Small intestine (tissue), 7 donors: ENCODE measurements at regions not wholly inside any gene's neighbourhood (a gene's known extent, or its start where the extent isn't known, plus 50 kb on each side); places are given as distances from the start of the nearest gene placed in this dataset.
A peak's percentile ranks its signal among the peaks of the same experiment; 100 is the strongest.

Source experiments
- DNase-seq, 2 donors: peaks; one replicate each; pipeline versions ENCODE4 v3.0.0 to v3.0.0-alpha.2; 2013
- FAIRE-seq: peaks from 2 replicates; lab custom pipeline; 2012; peaks lifted over from hg19 to GRCh38; lab: Jason Lieb, UNC
- H3K27ac ChIP-seq, 3 donors: one replicate each; pipeline ENCODE4 v1.5.1; 2013; ENCODE audit warnings: low read length in 2 of 3, mild to moderate bottlenecking in 2 of 3, control low read depth in 1 of 3, inconsistent platforms in 1 of 3, low read depth in 1 of 3, moderate library complexity in 1 of 3
- H3K27me3 ChIP-seq, 3 donors: one replicate each; pipeline ENCODE4 v1.6.1; 2013; ENCODE audit warnings: low read length in 3 of 3, inconsistent platforms in 1 of 3; ENCODE audit not compliant: control insufficient read depth in 3 of 3, insufficient read depth in 3 of 3
- H3K36me3 ChIP-seq, 3 donors: one replicate each; pipeline ENCODE4 v1.6.1; 2013; ENCODE audit warnings: low read length in 3 of 3, inconsistent platforms in 1 of 3, low read depth in 1 of 3, mild to moderate bottlenecking in 1 of 3, moderate library complexity in 1 of 3; ENCODE audit not compliant: control insufficient read depth in 3 of 3, insufficient read depth in 2 of 3
- H3K4me1 ChIP-seq, 3 donors: one replicate each; pipeline ENCODE4 v1.6.1; 2013; ENCODE audit warnings: low read length in 2 of 3, inconsistent platforms in 1 of 3, low read depth in 1 of 3, mild to moderate bottlenecking in 1 of 3, moderate library complexity in 1 of 3; ENCODE audit not compliant: control insufficient read depth in 3 of 3, insufficient read depth in 2 of 3
- H3K4me3 ChIP-seq, 3 donors: one replicate each; pipeline ENCODE4 v1.5.1; 2013; ENCODE audit warnings: low read length in 3 of 3, control low read depth in 1 of 3, inconsistent platforms in 1 of 3, low read depth in 1 of 3, mild to moderate bottlenecking in 1 of 3, moderate library complexity in 1 of 3
- H3K9me3 ChIP-seq, 2 donors: one replicate each; pipeline ENCODE4 v1.6.1; 2013; ENCODE audit warnings: low read depth in 1 of 2, low read length in 1 of 2; ENCODE audit not compliant: control insufficient read depth in 2 of 2, insufficient read depth in 1 of 2
- WGBS, 3 donors: extraction: QIAGEN DNeasy Blood & Tissue Kit; methylation state at CpG; one replicate each; pipeline ENCODE4 v1.1.7; 2013; 5-methylcytosine and 5-hydroxymethylcytosine counted together
- donor health status: healthy with polysubstance abuse.
- donor health status: control.
- donor health status: control.
- donor health status: Bipolar disorder and iron deficiency.
- donor health status: healthy.

DNA sequence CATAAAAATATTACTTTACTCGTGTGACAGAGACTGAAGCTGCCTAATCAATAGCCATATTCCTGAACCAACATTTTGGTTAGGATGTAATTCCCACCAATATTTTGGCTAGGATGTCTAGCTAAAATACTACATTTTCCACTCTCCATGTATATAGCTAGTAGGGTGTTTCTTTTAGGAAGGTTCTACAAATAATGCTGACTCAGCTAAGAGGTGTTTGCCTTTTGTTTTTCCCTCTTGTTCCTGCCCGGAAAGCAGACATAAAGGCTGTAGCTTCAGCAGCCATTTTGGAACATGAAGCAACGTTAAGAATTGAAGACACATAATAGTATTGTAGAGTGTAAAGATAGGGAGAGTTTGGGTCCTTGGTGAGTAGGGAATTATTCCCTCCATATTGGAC, 187.3 kb upstream of the PDZRN3 start:
- WGBS, 3 donors: 73 to 91% (median 80%) methylated on average over 3 of the region's 3 CpGs
- no peak for DNase-seq

DNA sequence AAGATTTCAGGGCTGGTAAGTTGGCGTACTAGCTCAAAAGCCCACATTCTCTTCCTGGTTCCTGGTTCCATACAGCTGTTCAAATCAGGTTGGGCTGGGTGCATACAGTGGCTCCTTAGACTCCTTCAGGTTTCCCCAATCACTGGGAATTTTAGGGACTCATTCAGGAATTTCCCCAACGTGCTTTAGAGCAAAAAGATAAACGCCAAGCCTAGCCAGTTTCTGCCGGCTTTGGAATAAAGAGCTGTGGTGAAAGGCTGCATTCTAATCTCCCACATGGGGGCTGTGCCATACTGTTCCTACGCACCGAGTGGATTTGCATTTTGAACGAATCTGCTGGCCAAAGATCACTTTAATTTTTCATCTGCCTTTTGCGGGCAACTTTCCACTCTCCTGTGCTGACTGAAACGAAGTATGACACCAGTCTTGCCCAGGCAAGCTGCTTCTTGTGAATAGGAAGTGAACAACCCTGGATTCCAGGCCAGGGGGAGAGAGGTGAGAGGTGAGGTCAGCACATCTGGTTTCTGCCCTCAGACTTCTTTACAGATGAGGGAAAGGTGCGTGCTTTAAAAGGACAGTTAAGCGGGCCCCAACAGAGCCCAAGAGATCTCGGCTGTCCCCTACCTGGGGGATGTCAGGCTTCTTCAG, 184.2 kb upstream of the PDZRN3 start:
- DNase-seq: peak; percentile 33 to 57
- no peaks in the 10 kb centered on the region for H3K36me3 ChIP-seq
- no peak for FAIRE-seq
- H3K4me3 ChIP-seq: no peak overlapping the region
- H3K27ac ChIP-seq: peak overlapping the region in 2 of 3 donors; percentile 27 to 41
- H3K9me3 ChIP-seq: peaks cover 0 to 7% of the 10 kb centered on the region in 2 donors
- H3K27me3 ChIP-seq: no peaks in the 10 kb centered on the region
- peaks cover 0 to 21% (median 0%) of the 10 kb centered on the region in 3 donors for H3K4me1 ChIP-seq
- WGBS, 3 donors: 27 to 60% (median 44%) methylated on average over 12 of the region's 12 CpGs

More for the DNA sequence above, 187.3 kb upstream of the PDZRN3 start:
- Histone ChIP-seq H3K36me3 (no peaks in the 10 kb centered on the region), H3K4me1 (peaks cover 0 to 21% (median 0%) of the 10 kb centered on the region in 3 donors), H3K4me3 (no peak overlapping the region), H3K27ac (no peak overlapping the region), H3K9me3 (no peaks in the 10 kb centered on the region), H3K27me3 (no peaks in the 10 kb centered on the region)
- FAIRE-seq: no peak

DNA sequence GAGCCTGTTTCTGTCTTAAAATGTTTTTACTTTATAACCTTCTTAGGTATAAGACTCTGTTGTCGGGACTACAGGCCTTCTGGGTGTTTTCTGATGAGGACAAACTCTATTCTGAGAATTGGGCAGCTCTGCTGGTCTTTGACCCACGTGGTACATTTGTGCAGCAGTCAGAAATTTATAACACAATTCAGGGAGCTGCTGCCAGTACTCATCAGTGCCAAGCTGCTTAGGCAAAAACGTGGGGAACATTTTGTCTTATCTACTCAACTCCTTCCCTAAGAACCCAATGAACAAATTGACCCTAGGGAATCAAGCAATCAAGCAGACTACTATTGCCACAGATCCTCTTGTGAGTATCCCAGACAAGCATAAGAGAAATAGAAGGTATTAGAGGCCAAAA, 180.7 kb upstream of the PDZRN3 start:
- H3K4me3 ChIP-seq: no peak overlapping the region
- no peak for FAIRE-seq
- no peaks in the 10 kb centered on the region for H3K27me3 ChIP-seq
- WGBS, 3 donors: 36 to 48% (median 41%) methylated on average over 3 of the region's 3 CpGs
- no peak for DNase-seq
- H3K36me3 ChIP-seq: no peaks in the 10 kb centered on the region
- no peak overlapping the region for H3K27ac ChIP-seq
- H3K9me3 ChIP-seq: peaks cover 0 to 9% of the 10 kb centered on the region in 2 donors
- peaks cover 0 to 9% (median 0%) of the 10 kb centered on the region in 3 donors for H3K4me1 ChIP-seq

DNA sequence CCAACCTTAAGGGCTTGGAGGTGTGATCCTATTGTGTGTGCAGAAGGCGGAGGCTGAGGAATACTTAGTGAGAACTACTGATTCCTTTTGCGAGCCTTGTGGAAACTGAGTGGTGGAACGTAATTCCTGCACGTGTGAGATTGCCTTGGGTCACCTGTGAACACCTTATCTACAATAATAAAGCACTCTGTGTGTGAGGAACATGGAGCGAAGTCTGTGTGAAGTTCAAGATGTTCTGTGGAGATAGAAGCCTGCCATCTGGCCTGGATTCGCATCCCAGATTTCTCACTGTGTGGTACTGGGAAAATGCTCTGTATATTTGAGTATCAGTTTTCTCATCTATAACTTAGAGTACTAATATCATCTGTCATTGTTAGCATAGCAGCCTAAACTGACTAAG, 179.5 kb upstream of the PDZRN3 start:
- 50 to 75% (median 50%) methylated on average over 6 of the region's 6 CpGs for WGBS, 3 donors
- Histone ChIP-seq H3K27ac (no peak overlapping the region), H3K4me1 (peaks cover 0 to 7% (median 0%) of the 10 kb centered on the region in 3 donors), H3K27me3 (no peaks in the 10 kb centered on the region), H3K4me3 (no peak overlapping the region), H3K9me3 (peaks cover 0 to 9% of the 10 kb centered on the region in 2 donors), H3K36me3 (no peaks in the 10 kb centered on the region)
- DNase-seq (peak; percentile 14 to 41), FAIRE-seq (no peak)

DNA sequence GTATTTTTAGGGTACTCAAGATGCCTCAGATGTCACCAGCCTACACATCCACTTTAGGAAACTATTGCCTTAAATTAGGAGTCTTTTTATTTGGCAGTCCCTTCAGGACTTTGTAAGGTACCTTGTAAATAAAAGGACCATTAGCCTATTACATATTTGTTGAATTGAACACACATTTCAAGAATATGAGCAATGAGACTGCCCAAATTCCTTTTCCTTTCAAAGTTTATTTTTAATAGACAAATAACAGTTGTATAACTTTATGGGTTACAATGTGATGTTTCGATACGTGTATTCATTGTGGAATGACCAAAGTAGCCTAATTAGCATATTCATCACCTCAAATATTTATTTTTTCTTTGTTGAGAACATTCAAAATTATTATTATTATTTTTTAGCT, 176.7 kb upstream of the PDZRN3 start:
- no peak for DNase-seq
- WGBS, 3 donors: 88 to 96% (median 91%) methylated on average over 2 of the region's 2 CpGs
- H3K36me3 ChIP-seq: no peaks in the 10 kb centered on the region
- peaks cover 0 to 13% of the 10 kb centered on the region in 2 donors for H3K9me3 ChIP-seq
- H3K4me3 ChIP-seq: no peak overlapping the region
- H3K27ac ChIP-seq: no peak overlapping the region
- no peaks in the 10 kb centered on the region for H3K27me3 ChIP-seq
- FAIRE-seq: no peak
- H3K4me1 ChIP-seq: no peaks in the 10 kb centered on the region

DNA sequence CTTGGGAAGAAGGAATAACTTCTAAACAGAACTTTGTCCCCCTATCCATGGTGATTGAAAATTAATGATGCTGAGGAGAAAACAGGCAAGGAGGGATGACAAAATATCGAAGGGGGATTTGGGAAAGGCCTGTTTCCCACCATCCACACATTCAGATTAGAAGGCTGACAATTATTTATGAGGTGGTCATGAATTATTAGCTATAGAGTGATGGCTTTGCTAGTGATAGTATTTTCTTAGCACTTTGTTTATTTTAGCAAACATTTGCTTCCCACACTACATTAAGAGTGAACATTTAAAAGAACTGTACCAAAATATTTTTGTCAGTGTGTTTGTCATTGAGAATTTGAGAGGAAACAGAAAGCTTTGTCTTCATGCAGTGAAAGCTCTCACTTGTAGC, 172.6 kb upstream of the PDZRN3 start:
- 60 to 79% (median 63%) methylated on average over 1 of the region's 1 CpG for WGBS, 3 donors
- DNase-seq: no peak
- no peak overlapping the region for H3K27ac ChIP-seq
- H3K4me1 ChIP-seq: no peaks in the 10 kb centered on the region
- peaks cover 0 to 4% of the 10 kb centered on the region in 2 donors for H3K9me3 ChIP-seq
- no peak overlapping the region for H3K4me3 ChIP-seq
- FAIRE-seq: no peak
- H3K36me3 ChIP-seq: no peaks in the 10 kb centered on the region
- H3K27me3 ChIP-seq: no peaks in the 10 kb centered on the region

DNA sequence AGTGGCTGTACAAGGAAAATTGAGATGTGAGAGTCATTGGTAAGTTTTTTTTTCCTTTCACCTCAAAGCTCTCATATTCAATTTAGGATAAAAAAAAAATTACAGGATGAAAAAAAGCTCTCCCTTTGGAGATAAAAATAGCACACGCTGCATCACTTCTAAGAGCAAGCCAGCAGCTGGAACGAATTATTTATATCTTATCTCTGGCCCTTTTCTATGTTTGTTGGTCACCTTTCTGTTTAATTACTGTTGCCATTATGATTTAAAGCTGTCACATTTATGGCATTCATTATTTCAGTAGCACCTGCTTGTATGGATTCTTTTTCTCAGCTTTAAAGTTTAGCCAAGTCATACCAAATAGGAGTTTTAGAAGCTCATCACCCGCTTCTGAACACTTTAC, 171.6 kb upstream of the PDZRN3 start:
- 9 to 55% (median 23%) methylated on average over 3 of the region's 3 CpGs for WGBS, 3 donors
- Histone ChIP-seq H3K9me3 (peaks cover 0 to 4% of the 10 kb centered on the region in 2 donors), H3K27me3 (no peaks in the 10 kb centered on the region), H3K4me1 (no peaks in the 10 kb centered on the region), H3K27ac (no peak overlapping the region), H3K36me3 (no peaks in the 10 kb centered on the region), H3K4me3 (no peak overlapping the region)
- DNase-seq: no peak
- no peak for FAIRE-seq

DNA sequence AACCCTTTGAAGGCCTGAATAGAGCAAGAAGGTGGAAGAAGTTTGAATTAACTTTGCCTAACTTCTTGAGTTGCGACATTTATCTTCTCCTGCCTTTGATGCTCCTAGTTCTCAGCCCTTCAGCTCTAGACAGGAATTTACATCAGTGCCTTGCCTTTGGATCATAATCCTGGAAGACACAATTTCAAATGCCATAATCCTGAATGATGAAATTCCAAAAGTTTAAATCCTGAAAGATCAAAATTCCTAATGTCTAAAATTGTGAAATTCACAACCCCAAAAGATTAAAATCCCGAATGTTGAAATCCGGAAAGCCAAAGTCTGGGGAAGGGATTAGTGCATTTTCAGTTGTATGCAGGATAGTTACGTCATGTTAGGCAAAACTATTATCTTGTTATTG, 166.6 kb upstream of the PDZRN3 start:
- Histone ChIP-seq H3K4me3 (no peak overlapping the region), H3K36me3 (no peaks in the 10 kb centered on the region), H3K27me3 (no peaks in the 10 kb centered on the region), H3K9me3 (no peaks in the 10 kb centered on the region), H3K27ac (no peak overlapping the region), H3K4me1 (no peaks in the 10 kb centered on the region)
- whole genome bisulfite sequencing, 3 donors: 70 to 90% (median 82%) methylated on average over 4 of the region's 4 CpGs
- DNase-seq (no peak), FAIRE-seq (no peak)
